ENCODE measurements at regions not wholly inside any gene's neighbourhood (a gene's known extent, or its start where the extent isn't known, plus 50 kb on each side); places are given as distances from the start of the nearest gene placed in this dataset.

DNA sequence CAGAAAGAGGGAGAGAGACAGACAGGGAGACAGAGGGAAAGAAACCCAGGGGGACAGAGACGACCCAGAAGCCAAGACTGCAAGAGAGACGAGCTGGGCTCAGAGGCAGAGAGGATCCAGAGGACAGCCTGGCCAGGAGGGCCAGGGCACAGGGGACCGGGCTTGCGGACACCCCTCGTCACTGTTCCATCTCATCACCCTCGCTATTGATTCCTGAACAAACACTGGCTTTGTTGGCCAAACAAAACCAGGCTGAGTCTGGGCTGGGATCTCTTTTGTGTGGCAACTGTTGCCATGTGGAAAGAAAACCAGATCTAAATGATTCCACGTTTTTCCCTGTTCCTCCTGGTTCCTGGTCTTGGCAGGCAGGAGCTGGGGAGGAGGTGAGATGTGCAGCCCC, 339.4 kb downstream of the MN1 start:
- Mint-ChIP-seq H3K4me3 (no peak overlapping the region), H3K9me3 (no peaks in the 10 kb centered on the region), H3K36me3 (no peaks in the 10 kb centered on the region), H3K4me1 (peaks cover 27% of the 10 kb centered on the region), H3K27me3 (ENCODE audit: low read depth) (peaks cover 4% of the 10 kb centered on the region), H3K27ac (peak overlapping the region; percentile 88)
- DNase-seq (ENCODE audit: low spot score in 2 of 2, unreplicated experiment in 2 of 2) = no peak
- TF ChIP-seq, protein P1, sequence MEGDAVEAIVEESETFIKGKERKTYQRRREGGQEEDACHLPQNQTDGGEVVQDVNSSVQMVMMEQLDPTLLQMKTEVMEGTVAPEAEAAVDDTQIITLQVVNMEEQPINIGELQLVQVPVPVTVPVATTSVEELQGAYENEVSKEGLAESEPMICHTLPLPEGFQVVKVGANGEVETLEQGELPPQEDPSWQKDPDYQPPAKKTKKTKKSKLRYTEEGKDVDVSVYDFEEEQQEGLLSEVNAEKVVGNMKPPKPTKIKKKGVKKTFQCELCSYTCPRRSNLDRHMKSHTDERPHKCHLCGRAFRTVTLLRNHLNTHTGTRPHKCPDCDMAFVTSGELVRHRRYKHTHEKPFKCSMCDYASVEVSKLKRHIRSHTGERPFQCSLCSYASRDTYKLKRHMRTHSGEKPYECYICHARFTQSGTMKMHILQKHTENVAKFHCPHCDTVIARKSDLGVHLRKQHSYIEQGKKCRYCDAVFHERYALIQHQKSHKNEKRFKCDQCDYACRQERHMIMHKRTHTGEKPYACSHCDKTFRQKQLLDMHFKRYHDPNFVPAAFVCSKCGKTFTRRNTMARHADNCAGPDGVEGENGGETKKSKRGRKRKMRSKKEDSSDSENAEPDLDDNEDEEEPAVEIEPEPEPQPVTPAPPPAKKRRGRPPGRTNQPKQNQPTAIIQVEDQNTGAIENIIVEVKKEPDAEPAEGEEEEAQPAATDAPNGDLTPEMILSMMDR (IDR thresholded peaks at IDR 0.05; ENCODE audit: unreplicated experiment) = no peak

DNA sequence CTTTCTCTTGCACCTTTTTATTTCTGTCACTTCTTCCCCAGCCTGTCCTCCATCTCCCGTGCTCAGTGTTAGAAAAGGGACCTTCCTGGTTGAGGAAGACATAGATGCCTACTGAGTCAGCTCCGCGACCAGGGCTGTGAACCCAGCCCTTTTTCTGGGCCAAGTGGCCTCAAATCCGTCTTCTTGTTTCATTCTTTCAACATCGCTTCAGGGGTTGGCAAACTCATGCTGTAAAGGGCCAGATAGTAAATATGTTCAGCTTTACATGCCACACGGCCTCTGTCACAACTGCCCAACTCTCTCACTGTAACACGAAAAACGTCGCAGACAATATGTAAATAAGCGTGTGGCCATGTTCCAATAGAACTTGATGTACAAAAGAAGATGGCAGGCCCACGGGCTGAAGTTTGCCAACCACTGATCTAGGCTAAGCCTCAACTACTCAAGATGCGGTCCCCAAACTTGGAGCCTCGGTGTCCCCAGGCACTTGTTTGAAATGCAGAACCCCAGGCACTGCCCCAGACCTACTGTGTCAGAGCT, 338.4 kb downstream of the MN1 start:
- Mint-ChIP-seq H3K36me3 (no peaks in the 10 kb centered on the region), H3K27ac (no peak overlapping the region), H3K9me3 (no peaks in the 10 kb centered on the region), H3K4me3 (no peak overlapping the region), H3K27me3 (ENCODE audit: low read depth) (peaks cover 4% of the 10 kb centered on the region), H3K4me1 (peaks cover 31% of the 10 kb centered on the region)
- DNase-seq (ENCODE audit: low spot score in 2 of 2, unreplicated experiment in 2 of 2) = no peak
- TF ChIP-seq, protein P1 (IDR thresholded peaks at IDR 0.05; ENCODE audit: unreplicated experiment) = no peak

DNA sequence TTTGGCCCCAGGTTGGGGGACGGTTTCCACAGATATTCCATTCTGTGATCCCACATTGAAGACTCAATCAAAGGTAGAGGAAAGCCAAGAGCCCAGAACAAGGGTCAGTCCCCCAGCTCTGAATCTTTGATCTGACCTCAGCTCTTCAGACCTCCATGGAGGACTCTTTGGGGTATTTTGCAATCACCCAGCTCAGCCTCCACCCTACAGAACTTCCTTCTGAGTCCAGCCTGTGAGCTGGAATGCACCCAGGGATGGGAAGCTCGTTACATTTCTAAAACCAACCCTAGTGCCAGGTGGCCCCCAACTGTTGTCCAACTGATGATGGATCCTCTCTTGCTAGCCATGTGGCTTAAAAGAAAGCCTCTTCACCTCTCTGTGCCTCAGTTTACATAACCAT, 335.3 kb downstream of the MN1 start:
- Mint-ChIP-seq H3K36me3 (no peaks in the 10 kb centered on the region), H3K4me1 (peaks cover 27% of the 10 kb centered on the region), H3K4me3 (no peak overlapping the region), H3K27ac (no peak overlapping the region), H3K9me3 (no peaks in the 10 kb centered on the region), H3K27me3 (ENCODE audit: low read depth) (peaks cover 2% of the 10 kb centered on the region)
- TF ChIP-seq, protein P1 (IDR thresholded peaks at IDR 0.05; ENCODE audit: unreplicated experiment) = no peak
- DNase-seq (ENCODE audit: low spot score in 2 of 2, unreplicated experiment in 2 of 2) = no peak

DNA sequence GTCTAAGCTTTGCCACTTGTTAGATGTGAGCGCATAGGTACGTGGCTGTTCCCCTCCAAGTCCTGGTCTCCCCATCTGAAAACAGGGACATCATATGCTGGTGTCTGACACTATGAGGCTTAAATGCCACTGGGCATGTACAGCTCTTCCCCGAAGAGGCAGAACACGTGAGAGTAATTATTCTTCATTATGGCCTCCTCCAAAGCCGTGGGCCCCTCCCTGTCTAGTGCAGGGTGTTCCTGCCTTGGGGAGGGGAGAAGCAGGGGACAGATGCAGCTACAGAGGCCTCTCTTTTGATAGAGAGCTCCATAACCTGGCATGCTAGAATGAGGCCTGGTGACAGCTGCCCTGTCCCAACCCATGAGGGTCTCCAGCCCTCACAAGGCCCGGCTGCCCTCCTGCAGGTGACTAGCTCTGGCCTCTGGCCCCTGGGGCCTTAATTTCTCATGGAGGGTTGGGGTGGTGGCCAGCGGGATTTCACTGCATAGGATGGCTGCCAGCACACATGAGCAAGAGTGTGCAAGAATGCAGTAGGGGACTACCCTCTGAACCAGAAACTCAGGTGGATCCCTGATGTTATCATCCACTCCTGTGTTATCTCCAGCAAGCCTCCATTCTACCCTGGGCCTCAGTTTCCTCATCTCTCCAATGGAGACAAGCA, 334.6 kb downstream of the MN1 start:
- no peak overlapping the region for H3K4me3 Mint-ChIP-seq
- H3K4me1 Mint-ChIP-seq = peaks cover 20% of the 10 kb centered on the region
- TF ChIP-seq, protein P1 (IDR thresholded peaks at IDR 0.05; ENCODE audit: unreplicated experiment) = no peak
- peak overlapping the region; percentile 22 for H3K27ac Mint-ChIP-seq
- peaks cover 1% of the 10 kb centered on the region for H3K27me3 Mint-ChIP-seq (ENCODE audit: low read depth)
- DNase-seq (ENCODE audit: low spot score in 2 of 2, unreplicated experiment in 2 of 2) = no peak
- no peaks in the 10 kb centered on the region for H3K36me3 Mint-ChIP-seq
- H3K9me3 Mint-ChIP-seq = no peaks in the 10 kb centered on the region

DNA sequence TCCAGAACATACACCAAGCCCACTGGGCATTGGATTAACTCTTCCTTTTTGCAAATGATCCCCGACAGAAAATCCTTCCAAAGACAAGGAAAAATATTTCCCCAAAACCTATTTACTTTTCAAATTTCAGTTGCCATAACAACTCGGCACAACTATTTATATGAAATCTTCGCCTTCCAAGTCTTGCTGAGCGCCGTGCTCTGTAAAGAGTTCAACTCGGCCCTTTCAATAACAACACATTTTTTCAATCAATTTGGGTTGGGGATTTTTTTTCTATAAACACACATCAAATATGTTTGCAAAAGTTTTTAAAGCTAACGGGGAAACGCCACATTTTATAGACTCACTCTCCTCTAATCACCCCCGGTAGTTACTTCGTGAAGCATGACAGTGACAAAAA, 333.8 kb downstream of the MN1 start:
- no peaks in the 10 kb centered on the region for H3K27me3 Mint-ChIP-seq (ENCODE audit: low read depth)
- H3K4me3 Mint-ChIP-seq = no peak overlapping the region

More for the DNA sequence above, 333.8 kb downstream of the MN1 start:
- peaks cover 13% of the 10 kb centered on the region for H3K4me1 Mint-ChIP-seq
- no peak for DNase-seq (ENCODE audit: low spot score in 2 of 2, unreplicated experiment in 2 of 2)
- H3K36me3 Mint-ChIP-seq = no peaks in the 10 kb centered on the region
- no peaks in the 10 kb centered on the region for H3K9me3 Mint-ChIP-seq
- TF ChIP-seq, protein P1 (IDR thresholded peaks at IDR 0.05; ENCODE audit: unreplicated experiment) = no peak
- H3K27ac Mint-ChIP-seq = no peak overlapping the region
